GM21515 (cell line): ENCODE measurements at regions not wholly inside any gene's neighbourhood (a gene's known extent, or its start where the extent isn't known, plus 50 kb on each side); places are given as distances from the start of the nearest gene placed in this dataset.

Source experiments
- ATAC-seq: cut with Tn5 transposase; IDR thresholded peaks from one replicate; pipeline ENCODE4 v1.9.1; 2021; ENCODE audit not compliant: unreplicated experiment

DNA sequence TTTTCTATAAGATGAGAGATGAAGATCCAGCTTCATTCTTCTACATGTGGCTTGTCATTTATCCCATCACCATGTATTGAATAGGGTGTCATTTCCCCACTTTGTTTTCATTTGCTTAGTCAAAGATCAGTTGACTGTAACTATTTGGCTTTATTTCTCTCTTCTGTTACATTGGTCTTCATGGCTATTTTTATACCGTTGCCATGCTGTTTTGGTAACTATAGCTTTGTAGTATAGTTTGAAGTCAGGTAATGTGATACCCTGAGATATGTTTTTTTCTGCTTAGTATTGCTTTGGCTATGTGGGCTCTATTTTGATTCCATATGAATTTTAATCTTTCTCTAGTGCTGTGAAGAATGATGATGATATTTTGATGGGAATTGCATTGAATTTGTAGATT, 514.3 kb downstream of the GBA3 start:
- ATAC-seq, result no peak

DNA sequence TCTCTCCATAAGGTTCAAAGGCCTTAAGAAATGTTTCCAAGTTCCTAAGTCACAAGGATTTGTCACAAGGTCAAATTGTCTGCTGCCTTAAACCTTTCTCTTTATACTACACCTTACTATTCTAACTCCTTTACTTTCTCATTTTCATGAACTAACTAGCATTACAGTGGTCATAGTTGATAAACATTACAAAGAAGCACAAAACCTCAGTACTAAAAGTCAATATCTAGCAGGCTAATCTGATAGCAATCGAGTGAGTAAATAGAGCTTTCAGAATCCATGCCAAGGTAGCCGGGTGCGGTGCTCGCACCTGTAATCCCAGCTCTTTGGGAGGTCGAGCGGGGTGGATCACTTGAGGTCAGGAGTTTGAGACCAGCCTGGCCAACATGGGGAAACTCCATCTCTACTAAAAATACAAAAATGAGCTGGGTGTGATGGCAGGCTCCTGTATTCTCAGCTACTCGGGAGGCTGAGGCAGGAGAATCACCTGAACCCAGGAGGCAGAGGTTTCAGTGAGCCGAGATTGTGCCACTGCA, 510.0 kb downstream of the GBA3 start:
- ATAC-seq, result no peak

DNA sequence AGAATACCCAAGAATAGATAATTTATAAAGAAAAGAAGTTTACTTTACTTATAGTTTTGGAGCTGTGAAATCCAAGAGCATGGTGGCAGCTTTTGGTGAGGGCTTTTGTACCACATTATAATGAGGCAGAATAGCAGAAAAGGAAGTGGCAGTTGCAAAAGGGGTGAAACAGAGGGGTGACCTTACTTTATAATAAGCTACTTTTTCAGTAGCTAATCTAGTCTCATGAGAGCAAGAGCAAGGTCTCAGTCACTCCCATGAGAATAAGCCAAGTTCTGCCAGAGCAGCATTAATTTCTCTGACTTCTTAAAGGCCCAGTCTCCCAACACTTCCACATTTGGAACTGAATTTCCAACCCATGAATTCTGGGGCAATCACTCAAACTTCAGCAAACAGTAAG, 502.0 kb downstream of the GBA3 start:
- ATAC-seq, result no peak

DNA sequence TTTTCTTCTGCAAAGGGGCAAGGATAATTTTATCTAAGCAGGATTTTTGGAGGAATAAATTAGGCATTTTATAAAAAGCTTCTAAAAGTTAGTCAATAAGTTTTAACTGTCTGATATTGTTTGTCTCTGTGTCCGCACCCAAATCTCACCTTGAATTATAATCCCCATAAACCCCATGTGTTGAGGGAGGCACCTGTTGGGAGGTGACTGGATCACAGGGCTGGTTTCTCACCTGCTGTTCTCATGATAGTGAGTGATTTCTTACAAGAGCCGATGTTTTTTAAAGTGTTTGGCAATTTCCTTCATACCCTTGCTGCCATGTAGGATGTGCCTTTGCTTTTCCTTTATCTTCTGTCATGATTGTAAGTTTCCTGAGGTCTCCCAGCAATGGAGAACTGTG, 481.4 kb downstream of the GBA3 start:
- ATAC-seq, result no peak

DNA sequence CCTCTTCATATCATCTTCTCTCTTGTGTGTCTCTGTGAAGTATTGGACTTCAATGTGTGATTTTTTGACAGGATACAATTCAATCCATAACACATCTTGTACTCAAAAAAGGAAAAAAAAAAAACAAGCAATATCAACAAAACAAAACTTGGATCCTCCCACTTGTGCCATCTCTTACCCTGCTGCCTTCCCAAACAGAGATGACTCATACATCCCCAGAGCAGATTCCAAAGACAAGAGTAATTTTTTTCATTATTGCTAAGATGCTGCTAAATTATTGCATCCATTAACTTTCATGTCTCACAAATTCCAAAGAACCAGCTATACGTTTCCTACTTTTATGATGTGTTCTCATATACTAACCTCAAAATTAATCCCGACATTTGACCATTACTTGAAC, 479.2 kb downstream of the GBA3 start:
- ATAC-seq, result no peak

DNA sequence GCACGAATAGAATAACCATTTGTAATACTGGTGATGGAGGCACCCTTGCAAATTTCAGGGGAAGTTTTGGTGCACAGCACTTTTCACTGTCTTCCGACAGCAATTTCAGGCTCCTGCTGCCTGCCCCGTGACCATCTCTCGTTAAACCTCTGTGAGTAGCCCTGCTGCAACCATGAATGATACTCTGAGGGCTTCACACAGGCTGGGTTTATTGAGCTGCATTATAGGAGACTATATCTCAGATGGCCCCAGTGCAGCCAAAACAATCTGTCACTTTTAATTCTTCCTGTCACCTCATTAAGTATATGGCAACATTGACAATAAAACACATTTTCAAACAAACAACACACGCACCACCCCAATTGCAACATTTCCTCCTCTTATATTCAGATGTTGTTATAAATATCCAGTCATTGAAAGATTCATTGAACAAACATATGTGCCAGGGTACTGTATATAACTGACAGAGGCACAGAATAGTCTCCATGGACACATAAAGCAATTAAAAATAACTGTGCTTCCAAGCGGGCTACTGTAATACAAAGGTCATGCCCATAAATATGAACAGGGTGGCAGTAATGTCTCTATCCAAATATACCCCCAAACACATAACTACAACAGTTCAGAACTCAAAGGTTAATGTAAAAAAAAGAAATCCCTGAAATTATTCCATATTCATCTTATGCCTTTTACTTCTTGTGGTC, 477.0 kb downstream of the GBA3 start:
- no peak for ATAC-seq

DNA sequence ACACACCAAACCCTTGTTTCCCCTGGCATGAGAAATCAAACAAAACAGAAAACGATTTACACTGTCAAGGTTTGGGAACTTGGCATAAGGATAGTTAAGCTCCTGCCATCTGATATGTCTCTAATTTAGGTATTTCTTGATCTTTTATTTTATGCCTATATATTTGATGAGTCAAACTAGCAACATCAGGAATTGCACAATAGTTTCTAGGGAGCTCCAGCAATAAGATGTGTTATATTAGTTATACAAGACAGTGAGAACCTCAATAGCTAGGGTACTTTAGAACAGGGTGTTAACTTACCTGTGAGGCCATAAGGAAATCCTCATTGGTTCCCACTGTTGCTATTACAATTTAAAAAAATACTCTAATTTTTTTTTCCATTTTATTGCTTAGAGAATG, 474.2 kb downstream of the GBA3 start:
- no peak for ATAC-seq

DNA sequence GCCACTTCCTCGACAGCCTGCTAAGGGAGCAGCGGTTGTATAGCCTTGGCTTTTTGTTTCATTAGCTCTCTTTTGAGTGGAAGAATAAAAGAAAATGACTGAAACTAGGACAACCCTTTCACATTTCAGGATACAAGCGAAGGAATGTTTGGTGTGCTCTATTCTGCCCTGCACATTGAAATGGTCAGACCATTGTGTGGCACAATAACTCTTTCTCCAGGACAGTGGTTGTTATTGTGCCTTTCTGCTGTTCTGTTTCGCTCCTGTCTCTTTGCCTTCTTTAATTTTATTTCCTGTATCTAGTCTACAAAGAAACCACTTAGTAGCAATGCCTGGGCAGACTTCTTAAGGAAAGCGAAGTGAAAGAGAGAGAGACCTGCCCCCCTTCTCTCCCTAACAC, 473.7 kb downstream of the GBA3 start:
- ATAC-seq, result no peak

GRCh38 chr4:23165669-23166068, 472.9 kb downstream of the GBA3 start:
- no peak for ATAC-seq

GRCh38 chr4:23163647-23164436, 471.1 kb downstream of the GBA3 start:
- ATAC-seq, result no peak

DNA sequence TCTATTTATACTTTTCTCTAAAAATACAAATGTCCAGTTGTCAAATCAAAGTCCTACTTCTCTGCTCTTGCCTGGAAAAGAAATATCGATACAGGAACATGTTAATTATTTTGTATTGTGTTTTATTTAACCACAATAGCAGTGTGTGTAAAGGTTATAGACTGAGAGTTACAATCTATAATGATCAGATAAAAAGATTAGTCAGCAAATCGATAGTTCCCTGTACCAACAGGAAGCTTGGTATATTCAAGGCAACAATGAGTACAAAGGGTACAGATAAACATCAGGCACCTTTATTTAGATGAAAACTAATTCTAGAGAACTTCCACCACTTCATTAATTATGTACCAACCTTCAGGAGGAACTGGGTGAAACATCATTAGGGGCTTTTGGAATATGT, 469.5 kb downstream of the GBA3 start:
- ATAC-seq, result no peak

DNA sequence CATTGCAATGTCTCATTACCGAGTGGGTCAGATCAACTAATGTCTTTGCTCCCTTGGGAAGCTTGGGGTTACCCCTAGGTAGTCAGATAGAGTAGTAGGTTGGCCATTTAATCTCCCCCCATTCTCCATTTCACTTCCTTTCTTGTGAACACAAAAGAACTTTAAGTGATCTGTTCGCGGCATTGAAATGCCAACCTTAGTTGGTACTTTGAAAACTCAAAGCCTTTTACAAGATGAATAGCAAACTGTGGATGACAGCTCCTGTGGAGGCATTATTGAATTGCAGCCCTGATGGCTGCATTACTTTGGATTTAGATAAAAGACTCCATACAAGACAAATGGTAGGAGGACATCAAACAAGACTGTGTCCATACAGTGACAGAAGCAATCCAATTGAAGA, 469.1 kb downstream of the GBA3 start:
- no peak for ATAC-seq

GRCh38 chr4:23153076-23153475, 460.3 kb downstream of the GBA3 start:
- no peak for ATAC-seq

GRCh38 chr4:23149815-23150214, 457.1 kb downstream of the GBA3 start:
- no peak for ATAC-seq

DNA sequence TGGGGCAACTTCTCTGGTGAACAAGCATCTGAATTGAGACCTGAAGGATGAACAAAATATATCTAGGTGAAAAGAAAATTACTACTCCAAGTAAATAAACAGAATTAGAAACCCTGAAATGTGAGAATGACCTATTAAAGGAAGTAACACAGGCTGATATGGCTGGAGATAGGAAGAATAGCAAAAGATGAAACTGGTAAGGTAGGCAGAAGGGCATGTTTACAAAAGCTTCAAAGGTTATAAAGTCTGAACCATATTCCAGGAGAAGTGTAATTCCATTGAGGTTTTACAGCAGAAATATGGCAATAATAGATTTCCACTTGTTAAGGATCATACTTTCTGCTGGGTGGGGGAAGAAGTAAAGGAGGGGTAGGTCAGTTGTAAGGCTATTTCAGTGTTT, 452.0 kb downstream of the GBA3 start:
- no peak for ATAC-seq

GRCh38 chr4:23135792-23136645, 443.3 kb downstream of the GBA3 start:
- no peak for ATAC-seq

DNA sequence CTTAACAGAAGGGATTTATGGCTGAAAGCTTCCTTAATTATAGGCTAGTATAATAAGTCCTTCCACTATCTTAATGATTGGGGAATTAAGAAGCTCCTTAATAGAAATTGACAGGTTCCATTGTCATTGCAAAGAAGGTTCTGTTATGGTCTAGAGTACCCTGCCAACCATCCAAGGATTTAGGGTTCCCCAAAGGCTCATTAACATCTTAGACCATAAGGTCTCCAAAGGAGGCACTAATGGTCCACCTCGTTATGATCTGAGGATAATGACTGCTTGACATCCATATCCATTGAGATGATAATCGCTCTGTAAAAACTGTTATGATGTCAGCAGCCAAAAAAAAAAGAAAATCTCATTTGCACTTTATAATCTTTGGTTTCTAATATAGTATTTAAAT, 441.6 kb downstream of the GBA3 start:
- no peak for ATAC-seq

DNA sequence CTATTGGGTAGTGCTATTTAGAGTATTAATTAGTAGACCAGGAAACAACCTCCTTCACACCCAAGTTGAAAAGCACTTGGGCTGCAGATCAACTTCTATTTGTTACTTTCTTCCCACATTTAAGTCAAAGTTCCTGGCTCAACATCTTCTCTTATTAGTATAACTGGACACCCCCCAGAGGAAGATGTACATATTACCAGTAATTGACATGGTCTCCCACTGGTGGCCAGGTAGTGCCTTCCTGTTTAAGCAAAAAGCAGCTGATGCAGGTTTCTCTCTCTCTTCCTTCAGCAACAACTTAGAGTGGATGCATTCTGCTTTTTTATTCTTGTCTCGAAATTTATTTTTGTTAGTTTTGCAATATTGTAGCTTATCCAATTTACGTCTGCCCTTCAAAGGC, 438.1 kb downstream of the GBA3 start:
- no peak for ATAC-seq

DNA sequence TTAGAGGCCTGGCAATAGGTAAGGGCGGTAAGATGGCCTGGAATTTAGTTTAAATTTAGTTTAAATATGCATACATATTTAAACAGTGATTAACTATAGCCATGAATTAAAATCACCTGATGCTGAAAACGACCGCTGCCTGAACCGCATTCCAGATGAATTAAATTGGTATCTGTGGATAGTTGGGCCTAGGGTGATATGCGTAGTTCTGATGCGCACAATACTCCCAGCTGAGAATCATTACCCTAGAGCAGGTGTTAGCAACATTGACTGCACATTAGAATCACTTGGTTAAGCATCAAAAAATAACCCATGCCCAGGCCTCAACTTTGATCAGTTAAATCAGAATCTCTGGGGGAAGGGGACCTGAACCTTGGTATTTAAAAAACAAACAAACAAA, 432.4 kb downstream of the GBA3 start:
- no peak for ATAC-seq

- no peak for ATAC-seq
Observed at GRCh38 chr4:23122666-23123400, 430.1 kb downstream of the GBA3 start.

- ATAC-seq, result no peak
Observed at GRCh38 chr4:23120374-23120773, 427.6 kb downstream of the GBA3 start.
